ENCODE measurements at regions not wholly inside any gene's neighbourhood (a gene's known extent, or its start where the extent isn't known, plus 50 kb on each side); places are given as distances from the start of the nearest gene placed in this dataset.

GRCh38 chr7:52782348-52782747 is 253.1 kb upstream of the POM121L12 start:
- TF ChIP-seq EZH2 (IDR thresholded peaks at IDR 0.05; ENCODE audit: insufficient read depth, low read length), result no peak
- TF ChIP-seq CTCF (IDR thresholded peaks at IDR 0.05; ENCODE audit: insufficient read depth, low read depth, low read length), result no peak

Measured in astrocyte (in vitro differentiated cells and primary cell).